GM18873 (cell line): ENCODE measurements at regions not wholly inside any gene's neighbourhood (a gene's known extent, or its start where the extent isn't known, plus 50 kb on each side); places are given as distances from the start of the nearest gene placed in this dataset.
A peak's percentile ranks its signal among the peaks of the same experiment; 100 is the strongest.

Experiments used
- ATAC-seq: cut with Tn5 transposase; IDR thresholded peaks from one replicate; pipeline ENCODE4 v1.9.1; 2021; ENCODE audit warnings: mild to moderate bottlenecking, moderate library complexity, moderate number of reproducible peaks; ENCODE audit not compliant: unreplicated experiment, low FRiP score

- ATAC-seq: no peak
Measured at GRCh38 chr7:118559207-118559606, 334.7 kb downstream of the ANKRD7 start.

- ATAC-seq: no peak
Measured at GRCh38 chr7:118563311-118563710, 338.8 kb downstream of the ANKRD7 start.

GRCh38 chr7:118572604-118573003, 348.1 kb downstream of the ANKRD7 start:
- ATAC-seq: no peak

GRCh38 chr7:118573085-118573484, 348.6 kb downstream of the ANKRD7 start:
- no peak for ATAC-seq

- no peak for ATAC-seq
Measured at GRCh38 chr7:118575393-118575948, 351.0 kb downstream of the ANKRD7 start.

- ATAC-seq: no peak
Measured at GRCh38 chr7:118580743-118581382, 356.4 kb downstream of the ANKRD7 start.

GRCh38 chr7:118583641-118584040, 359.1 kb downstream of the ANKRD7 start:
- ATAC-seq: no peak

GRCh38 chr7:118586248-118586647, 361.7 kb downstream of the ANKRD7 start:
- no peak for ATAC-seq

- peak; percentile 81 for ATAC-seq
Measured at GRCh38 chr7:118590107-118590506, 365.6 kb downstream of the ANKRD7 start.

- ATAC-seq: no peak
Measured at GRCh38 chr7:118602090-118602489, 377.6 kb downstream of the ANKRD7 start.

GRCh38 chr7:118606602-118607001, 382.1 kb downstream of the ANKRD7 start:
- ATAC-seq: no peak

GRCh38 chr7:118609207-118609606, 384.7 kb downstream of the ANKRD7 start:
- ATAC-seq: no peak

- no peak for ATAC-seq
Measured at GRCh38 chr7:118615681-118616080, 391.2 kb downstream of the ANKRD7 start.

GRCh38 chr7:118621810-118622360, 397.4 kb downstream of the ANKRD7 start:
- ATAC-seq: no peak

GRCh38 chr7:118626739-118627138, 402.2 kb downstream of the ANKRD7 start:
- no peak for ATAC-seq

- no peak for ATAC-seq
Measured at GRCh38 chr7:118627467-118627866, 403.0 kb downstream of the ANKRD7 start.

GRCh38 chr7:118629898-118630438, 405.5 kb downstream of the ANKRD7 start:
- ATAC-seq: no peak

GRCh38 chr7:118642396-118642795, 417.9 kb downstream of the ANKRD7 start:
- ATAC-seq: no peak

GRCh38 chr7:118644346-118644745, 419.8 kb downstream of the ANKRD7 start:
- no peak for ATAC-seq

- no peak for ATAC-seq
Measured at GRCh38 chr7:118648002-118648401, 423.5 kb downstream of the ANKRD7 start.

- ATAC-seq: peak; percentile 64
Measured at GRCh38 chr7:118657391-118658005, 433.0 kb downstream of the ANKRD7 start.
